ENCODE measurements at regions not wholly inside any gene's neighbourhood (a gene's known extent, or its start where the extent isn't known, plus 50 kb on each side); places are given as distances from the start of the nearest gene placed in this dataset.

DNA sequence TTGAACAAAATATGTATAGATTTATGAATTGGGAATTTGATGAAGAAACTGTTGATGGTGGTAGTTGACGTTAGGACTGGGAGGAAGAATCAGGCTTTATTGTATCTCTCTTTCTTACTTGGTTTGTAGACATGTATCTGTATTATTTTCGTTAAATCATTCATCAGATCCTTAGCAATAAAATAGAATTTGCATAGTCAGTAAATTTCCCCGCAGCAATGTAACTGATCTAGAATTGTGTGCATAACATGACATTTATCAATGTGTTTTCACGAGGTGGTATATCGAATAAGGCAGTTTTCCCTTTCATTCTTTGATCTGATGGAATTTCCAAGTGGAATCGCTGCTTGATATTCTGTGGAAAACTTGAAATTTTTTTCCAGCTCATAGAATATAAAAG lies 308.8 kb downstream of the SPRY1 start:
- TF ChIP-seq, protein P1, sequence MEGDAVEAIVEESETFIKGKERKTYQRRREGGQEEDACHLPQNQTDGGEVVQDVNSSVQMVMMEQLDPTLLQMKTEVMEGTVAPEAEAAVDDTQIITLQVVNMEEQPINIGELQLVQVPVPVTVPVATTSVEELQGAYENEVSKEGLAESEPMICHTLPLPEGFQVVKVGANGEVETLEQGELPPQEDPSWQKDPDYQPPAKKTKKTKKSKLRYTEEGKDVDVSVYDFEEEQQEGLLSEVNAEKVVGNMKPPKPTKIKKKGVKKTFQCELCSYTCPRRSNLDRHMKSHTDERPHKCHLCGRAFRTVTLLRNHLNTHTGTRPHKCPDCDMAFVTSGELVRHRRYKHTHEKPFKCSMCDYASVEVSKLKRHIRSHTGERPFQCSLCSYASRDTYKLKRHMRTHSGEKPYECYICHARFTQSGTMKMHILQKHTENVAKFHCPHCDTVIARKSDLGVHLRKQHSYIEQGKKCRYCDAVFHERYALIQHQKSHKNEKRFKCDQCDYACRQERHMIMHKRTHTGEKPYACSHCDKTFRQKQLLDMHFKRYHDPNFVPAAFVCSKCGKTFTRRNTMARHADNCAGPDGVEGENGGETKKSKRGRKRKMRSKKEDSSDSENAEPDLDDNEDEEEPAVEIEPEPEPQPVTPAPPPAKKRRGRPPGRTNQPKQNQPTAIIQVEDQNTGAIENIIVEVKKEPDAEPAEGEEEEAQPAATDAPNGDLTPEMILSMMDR (IDR thresholded peaks at IDR 0.05; ENCODE audit: low read length): no peak
- no peak for TF ChIP-seq EZH2 (optimal IDR thresholded peaks at IDR 0.05; ENCODE audit: low read depth, low read length)

Measured in MM.1S (cell line).